SKM-1 (cell line): ENCODE measurements at regions not wholly inside any gene's neighbourhood (a gene's known extent, or its start where the extent isn't known, plus 50 kb on each side); places are given as distances from the start of the nearest gene placed in this dataset.
"Not testable (repeated sequence)": the region's sequence is repeated elsewhere in the genome, so short reads cannot be mapped to it uniquely, and the experiment has no call there.

Experiments
- DNase-seq: peaks from one replicate; lab custom pipeline; 2025; ENCODE audit not compliant: unreplicated experiment; lab: John Stamatoyannopoulos, UW

DNA sequence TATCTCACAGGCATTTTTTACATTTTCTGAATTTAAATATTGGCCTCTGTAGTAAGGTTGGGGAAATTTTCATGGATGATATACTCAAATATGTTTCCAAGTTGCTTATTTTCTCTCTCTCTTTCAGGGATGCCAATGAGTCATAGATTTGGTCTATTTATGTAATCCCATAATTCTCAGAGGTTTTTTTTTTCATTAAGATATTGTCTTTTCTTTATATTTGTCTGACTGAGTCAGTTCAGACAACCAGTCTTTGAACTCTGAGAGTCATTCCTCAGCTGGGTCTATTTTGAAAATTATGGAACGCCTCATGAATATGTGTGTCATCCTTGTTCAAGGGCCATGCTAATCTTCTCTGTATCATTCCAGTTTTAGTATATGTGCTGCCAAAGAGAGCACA is 223.2 kb downstream of the PCSK1 start:
- DNase-seq: no peak

DNA sequence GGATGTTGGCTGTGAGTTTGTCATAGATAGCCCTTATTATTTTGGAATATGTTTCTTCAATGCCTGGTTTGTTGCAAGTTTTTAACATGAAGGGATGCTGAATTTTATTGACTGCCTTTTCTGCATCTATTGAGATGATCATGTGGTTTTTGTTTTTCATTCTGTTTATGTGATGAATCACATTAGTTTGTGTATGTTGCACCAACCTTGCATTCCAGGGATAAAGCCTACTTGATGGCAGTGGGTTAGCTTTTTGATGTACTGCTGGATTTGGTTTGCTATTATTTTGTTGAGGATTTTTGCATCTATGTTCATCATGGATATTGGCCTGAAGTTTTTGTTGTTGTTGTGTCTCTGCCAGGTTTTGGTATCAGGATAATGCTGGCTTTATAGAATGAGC is 225.6 kb downstream of the PCSK1 start:
- no peak for DNase-seq

DNA sequence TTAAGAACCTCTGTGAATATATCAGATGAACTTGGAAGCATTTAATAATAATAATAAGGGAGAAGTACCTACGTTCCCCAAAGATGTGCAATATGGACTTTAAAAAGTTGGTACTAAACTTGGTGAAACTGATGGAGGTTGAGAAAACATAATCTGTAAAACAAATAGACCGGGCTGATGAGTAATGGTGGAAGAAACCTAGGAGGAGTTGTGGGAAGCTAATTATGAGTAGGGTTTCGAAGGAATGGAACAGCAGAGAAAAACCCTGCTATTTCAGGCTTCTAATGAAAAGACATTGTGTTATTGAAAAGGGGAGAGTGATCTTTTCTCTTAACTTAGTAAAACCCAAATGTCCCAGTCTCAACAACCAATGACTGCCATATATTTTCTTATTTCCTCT is 229.3 kb downstream of the PCSK1 start:
- no peak for DNase-seq

DNA sequence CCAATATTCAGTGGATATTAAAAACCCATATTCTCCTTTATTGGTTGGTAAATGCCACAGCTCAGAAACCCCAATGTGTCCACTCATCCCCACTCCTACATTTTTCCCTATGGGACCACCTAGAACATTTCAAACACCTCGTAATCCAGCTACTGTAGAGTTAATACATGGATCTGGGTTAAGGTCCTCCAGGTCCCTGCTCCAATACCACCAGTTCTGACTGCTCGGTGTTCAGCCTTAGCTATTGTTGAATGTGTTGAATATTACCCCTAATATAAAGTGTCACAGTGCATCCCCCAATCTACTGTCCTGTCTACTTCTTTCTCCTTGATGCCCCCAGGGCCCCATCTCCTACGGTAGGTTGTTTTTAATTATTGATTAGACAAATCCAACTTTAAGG is 231.5 kb downstream of the PCSK1 start:
- no peak for DNase-seq

DNA sequence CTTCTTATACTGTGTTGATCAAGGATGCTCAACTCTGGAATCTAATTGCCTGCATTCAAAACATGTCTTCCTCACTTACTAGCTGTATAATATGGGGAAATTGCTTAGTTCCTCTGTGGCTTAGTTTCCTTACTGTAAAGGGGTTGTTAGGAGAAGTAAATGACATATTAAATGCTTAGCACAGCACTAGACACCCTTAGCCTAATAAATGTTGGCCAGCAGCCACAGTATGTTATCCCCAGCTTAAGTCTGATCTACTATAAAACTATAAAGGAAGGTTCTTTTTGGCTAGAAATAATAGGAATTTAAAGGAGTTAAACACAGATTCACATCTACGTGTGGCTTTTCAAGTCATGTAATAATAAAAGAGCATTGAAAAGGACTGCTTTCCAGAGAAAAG is 232.4 kb downstream of the PCSK1 start:
- no peak for DNase-seq

DNA sequence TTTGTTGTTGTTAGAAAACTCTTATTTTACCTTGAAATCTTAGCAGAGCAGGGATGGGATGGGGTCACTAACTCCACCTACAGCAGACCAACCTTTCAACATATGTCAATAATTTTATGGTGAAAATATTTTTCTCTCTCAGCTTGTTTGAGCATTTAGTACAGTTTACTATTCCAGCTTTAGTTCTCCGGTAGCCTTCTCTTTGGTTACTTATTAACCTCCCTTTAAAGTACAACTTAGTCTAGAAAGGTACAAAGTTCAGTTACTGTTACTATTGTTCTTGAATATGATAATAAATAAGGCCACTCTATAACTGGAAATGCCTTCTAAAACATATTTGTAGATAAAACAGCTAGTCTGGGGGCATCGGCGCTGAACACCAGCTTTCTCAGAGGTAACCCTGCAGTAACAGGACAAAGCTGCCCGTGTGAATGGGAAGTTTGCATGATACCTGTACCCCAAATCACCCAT is 233.3 kb downstream of the PCSK1 start:
- no peak for DNase-seq

DNA sequence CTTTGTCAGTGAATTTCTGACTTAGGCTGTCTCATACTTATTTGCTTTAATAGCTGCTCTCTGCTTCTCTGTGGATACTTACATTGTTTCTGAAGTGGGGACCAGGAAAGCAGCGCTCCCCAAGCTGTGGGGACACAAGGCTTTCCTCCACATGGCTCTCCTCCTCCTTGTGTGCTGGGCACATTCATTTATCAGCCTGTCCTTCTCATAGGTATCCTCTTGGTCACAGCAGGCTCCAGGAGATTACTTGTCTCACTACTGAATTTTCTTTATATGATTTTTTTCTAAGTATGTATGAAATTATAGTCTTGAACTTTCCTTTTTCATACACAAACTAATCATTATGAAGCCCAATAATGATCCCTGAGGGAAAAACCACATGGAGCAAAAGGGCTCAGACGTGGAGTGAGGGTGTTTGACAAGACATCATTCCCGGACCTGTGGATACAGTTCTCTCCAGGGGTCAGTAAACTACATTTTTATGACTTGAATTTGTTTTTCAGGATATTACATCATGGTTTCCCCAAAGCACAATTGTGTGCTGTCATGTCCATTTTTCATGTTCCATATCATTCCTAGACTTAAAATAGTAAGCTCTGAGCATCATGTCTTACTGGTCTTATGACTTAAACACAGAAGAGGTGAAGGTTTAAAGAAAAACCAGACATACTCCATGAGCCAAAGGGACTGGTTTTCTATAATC is 234.5 kb downstream of the PCSK1 start:
- no peak for DNase-seq

DNA sequence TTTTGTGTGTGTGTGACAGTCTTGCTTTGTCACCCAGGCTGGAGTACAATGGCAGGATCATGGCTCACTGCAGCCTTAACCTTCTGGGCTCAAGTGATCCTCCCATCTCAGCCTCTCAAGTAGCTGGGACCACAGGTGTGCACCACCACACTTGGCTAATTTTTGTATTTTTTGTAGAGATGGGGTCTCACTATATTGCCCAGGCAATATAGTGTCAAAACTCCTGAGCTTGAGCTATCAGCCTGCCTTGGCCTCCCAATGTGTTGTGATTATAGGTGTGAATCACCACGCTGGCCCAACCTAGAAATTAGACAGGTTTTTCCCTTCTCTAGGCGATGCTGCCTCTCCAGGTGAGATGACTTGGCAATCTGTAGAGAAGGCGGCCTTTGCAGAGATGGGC is 235.3 kb downstream of the PCSK1 start:
- not testable (repeated sequence) for DNase-seq

DNA sequence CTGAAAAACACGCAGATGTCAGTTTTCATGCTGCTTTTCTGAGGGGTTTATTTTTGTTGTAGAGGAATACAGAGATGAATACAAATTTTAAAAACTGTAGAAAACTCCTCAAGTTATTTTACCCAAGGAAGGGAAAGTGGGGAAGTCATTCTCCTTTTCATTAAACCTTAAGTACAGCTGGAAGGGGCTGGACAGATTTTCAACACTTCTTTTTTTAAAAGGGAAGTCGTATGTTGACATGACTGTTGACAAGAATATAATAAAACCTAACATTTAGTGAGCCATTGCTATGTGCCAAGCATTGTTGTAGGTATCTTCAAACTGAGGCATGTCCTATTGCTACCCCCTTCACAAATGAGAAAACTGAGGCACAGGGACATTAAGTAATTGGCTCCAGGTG is 235.7 kb upstream of the ELL2 start:
- DNase-seq: no peak

DNA sequence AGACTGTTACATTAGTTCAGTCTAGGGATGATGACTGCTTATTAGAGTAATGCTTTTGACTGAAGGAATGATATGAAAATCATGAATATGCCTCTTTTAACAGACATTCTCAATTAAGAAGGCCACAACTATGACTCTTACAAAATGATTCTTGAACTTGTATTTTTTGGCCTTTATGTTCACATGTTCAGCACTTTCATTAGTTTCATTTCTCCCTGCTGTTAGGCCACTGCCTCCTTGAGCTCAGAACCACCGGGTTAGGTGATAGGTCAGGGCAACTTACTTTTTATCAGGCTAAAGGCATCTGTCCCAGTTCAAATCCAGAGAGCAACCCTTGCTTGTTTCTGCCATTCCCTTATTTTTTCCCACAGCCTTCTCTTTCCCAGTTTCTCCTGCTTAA is 235.2 kb upstream of the ELL2 start:
- DNase-seq: no peak

DNA sequence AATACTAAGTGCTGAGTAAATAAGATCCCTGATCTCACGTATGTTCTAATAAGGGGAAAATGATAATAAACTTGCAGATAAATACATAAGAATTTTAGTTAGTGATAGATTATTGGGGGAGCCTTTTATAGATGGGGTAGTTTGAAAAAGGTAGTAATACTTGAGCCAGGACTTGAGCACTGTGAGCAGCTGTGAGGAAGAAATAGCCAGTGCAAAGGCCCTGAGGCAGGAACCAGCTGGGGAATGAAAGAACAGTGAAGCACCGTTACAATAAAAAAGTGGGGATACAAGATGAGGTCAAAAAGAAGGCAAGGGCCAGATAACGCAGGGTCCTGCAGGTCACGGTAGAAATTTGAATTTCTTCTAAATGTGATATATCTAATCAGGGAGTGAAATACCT is 234.8 kb upstream of the ELL2 start:
- DNase-seq: no peak

DNA sequence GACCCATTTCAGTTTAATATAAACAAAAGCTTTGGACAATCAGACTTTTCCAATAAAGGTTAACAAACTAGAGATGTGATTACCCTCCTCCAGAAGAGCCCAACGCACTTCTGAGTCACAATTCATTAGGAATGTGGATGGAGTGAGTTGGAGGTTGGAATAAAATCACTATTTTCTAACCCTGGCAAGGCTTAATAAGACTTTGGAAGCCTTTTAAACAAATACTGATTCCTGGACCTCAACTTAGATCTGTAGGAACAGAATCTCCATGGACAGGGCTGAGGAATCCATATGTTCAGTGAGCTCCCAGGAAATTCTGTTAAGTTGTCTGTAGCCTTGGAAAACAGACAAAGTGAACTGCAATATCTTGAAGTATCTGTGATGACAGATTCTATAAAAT is 233.5 kb upstream of the ELL2 start:
- DNase-seq: no peak

DNA sequence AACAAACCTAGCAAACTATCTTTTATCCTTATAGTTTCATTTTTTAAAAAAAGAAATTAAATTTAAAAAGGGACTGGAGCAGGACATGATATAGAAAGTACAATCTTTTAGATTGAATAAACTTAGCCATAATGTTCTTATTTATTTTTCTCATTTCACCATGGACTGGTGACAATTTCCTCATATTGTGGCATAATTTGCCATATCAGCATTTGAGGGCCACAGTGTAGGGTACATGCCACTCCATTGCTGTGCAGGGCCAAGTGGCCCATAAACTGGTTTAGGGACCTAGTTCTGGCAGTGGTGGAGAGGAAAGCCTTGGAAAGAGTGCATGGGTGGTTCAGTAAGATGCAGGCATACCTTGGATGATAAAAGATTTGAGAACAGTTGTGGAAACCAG is 232.9 kb upstream of the ELL2 start:
- DNase-seq: no peak

DNA sequence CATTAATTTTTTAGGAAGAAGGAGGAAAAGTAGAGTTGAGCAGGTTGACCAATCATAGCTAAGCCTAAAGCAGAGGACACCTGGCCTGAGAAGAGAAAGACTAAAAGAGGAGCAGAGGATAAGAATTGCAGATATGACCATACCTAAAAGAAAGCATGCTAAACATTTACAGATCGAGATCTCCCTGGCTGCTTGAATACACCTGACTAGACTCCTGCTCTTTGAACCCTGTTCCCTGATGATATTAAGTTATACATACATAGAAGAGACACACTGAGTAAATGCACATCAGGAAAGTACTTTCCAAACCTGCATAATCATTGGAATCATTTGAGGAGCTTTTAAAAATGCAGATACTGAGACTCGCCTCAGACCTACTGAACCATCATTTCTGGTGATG is 232.3 kb upstream of the ELL2 start:
- no peak for DNase-seq

DNA sequence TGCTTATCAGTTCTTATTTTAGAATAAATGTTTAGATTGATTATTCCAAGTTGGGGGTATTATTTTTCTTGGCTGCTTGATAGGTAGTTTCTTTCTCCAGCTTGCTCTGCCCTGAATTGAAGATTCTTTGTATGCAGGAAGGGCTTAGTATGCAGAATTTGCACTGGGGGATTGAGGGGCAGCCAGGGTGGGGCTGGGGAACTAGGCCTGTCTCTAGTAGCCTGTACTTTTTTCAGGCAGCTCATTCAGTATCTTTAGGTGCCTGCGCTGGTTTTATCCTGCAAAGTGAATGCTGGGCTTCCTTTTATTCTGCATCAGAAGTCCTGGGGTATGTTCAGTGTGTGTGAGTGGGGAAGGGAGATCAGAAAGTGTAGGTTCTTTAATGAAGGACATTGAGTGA is 228.3 kb upstream of the ELL2 start:
- DNase-seq: no peak

DNA sequence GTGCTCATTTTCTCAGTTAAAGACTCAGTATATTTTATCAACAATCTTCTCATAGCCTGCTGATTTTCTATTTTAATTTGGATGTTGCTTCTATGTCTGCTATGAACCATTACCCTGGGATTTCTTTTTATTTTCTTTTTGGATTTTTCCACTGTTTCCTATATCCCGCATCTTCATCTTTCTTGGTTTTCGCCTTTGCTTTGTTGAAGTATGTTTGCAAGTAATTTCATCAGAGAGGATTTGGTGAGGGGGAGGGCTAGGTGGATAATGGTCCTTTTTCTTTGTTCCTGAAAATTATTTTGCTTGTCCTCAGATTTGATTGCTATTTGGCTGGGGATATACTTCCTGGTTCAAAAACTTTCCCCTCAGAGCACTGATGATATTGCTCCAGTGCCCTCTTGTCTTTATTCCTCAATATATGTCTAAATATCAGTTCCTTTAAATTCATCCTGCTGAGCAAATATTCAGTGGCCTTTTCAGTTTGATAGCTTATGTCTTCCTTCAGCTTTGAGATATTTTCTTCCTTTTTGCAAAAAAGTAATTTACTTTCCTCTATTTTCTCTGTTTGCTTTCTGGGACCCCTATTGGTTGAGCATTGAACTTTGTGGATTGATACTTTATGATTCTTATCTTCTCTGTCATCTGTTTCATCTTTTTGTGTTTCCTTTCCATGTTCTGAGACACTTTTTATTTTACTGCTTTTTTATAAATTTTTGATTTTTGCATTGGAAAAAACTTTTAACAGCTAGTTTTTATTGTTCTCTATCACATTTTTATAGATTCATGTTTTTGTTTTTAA is 227.6 kb upstream of the ELL2 start:
- no peak for DNase-seq

DNA sequence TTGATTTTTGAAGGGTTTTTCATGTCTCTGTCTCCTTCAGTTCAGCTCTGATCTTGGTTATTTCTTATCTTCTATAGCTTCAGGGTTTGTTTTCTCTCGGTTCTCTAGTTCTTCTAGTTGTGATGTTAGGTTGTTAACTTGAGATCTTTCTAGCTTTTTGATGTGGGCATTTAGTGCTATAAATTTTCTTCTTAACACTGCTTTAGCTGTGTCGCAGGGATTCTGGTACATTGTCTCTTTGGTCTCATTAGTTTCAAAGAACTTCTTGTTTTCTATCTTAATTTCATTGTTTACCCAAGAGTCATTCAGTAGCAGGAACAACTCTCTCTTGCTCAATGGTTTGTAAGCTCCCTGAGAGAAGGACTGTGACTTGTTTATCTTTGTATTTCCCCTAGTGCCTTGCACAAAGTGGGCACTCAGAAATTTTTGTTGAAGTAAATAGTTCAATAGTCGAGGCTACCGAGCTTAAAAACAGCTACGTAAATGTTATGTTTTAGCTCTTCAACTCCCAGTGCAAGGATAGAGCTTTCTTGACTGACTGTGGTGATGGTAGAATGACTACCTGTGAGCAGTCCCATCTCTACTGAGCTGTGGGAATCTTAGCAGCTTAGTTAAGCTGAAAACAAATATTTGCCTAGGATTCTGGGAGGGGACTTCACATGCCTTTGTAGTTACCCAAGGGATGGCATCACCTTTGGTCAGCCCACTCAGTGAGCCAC is 225.8 kb upstream of the ELL2 start:
- no peak for DNase-seq

DNA sequence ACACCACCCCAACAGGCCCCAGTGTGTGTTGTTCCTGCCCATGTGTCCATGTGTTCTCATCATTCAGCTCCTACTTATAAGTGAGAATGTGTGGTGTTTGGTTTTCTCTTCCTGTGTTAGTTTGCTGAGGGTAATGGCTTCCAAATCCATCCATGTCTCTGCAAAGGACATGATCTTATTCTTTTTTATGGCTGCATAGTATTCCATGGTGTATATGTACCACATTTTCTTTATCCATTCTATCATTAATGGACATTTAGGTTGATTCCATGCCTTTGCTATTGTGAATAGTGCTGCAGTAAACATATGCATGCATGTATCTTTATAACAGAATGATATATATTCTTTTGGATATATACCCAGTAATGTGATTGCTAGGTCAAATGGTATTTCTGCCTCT is 222.9 kb upstream of the ELL2 start:
- DNase-seq: not testable (repeated sequence)

DNA sequence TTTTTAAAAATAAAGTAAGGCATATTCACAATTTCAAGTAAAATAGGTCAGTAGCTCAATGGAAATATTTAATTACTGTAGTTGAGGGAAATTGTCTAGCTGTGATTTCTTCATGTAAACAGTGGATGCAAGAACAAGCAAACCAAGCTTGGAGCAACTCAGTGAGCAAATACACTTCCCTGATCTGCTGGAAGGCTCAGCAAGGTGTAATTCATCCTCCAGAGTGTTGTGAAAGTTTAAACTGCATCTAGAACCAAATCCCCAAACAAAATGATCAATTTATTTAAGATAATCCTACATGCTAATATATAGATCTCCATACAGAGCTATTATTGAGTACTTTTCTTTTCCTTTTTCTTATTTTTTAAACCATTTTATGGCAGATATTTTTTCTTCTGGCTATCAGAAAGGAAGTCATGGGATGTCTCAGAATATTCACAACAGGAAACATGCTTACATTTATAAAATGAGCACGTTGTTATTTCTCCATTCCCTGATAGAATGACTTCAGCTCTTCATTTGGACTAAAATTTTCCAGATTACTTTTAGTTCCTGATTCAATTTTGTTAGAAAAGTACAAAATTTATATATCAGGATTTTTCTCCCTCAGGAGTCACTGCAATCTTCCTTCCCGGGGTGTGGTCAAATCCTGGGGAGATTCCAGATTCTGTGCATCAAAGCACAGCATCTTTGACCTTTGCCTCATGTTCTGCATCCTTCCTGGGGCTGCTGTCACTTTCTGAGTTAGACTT is 219.2 kb upstream of the ELL2 start:
- no peak for DNase-seq

DNA sequence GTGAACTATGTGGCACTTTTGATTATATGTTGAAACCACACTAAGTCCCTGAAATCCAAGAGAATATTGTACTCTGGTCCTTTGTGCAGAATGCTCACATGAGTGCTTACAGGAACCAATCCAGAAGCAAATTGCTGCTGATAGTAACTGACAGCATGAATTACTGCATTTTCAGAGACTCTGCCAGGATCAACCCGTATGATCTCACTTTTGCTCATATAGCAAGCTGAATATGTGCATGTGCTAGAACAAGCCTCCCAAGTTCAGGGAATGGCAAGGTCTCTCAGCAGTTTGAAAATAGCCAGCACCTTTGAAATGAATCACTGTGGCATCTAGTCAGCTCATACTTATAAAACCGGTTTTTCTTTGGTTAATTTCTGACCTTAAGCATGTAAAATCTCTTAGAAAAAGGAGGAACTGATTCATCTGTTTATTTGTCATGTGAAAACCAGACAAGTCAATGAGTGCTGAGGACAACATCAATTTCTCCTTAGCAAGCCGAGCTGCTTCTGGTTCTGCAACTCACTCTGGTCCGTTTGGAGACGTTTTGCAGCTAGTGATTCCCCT is 215.7 kb upstream of the ELL2 start:
- DNase-seq: no peak

DNA sequence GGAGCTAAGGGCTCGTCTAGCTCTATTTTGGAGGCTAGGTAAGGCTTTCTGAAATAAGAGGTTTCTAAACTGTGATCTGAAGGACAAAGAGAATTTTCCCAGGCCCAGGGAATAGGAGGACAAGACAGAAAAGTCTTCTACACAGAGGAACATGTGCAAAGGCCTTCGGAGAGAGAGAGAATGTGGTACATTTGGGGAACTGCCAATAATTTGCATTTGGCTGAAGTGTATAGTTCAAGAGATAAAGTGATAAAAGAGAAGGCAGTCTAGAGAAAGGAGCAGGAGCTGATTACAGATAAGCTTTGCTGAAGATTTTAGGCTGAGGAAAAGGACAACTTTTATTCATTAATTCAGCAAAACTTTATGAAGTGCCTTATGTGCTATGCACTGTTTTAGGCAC is 214.4 kb upstream of the ELL2 start:
- no peak for DNase-seq
